Endodermal cell (in vitro differentiated cells): ENCODE measurements at regions not wholly inside any gene's neighbourhood (a gene's known extent, or its start where the extent isn't known, plus 50 kb on each side); places are given as distances from the start of the nearest gene placed in this dataset.
"Not testable (repeated sequence)": the region's sequence is repeated elsewhere in the genome, so short reads cannot be mapped to it uniquely, and the experiment has no call there.

ENCODE experiments used
- DNase-seq: peaks from one replicate; pipeline ENCODE4 v3.0.0-alpha.2; 2017
- H3K27ac ChIP-seq: 2 replicates; pipeline ENCODE4 v1.5.1; 2013; ENCODE audit warnings: mild to moderate bottlenecking, low read depth, low read length, moderate library complexity
- H3K27me3 ChIP-seq: 2 replicates; pipeline ENCODE4 v1.6.1; 2013; ENCODE audit warnings: mild to moderate bottlenecking, low read length, moderate library complexity; ENCODE audit not compliant: insufficient read depth, control insufficient read depth, poor library complexity, severe bottlenecking
- H3K36me3 ChIP-seq: 2 replicates; pipeline ENCODE4 v1.7.0; 2013; ENCODE audit warnings: mild to moderate bottlenecking, low read length, moderate library complexity; ENCODE audit not compliant: control insufficient read depth, insufficient read depth
- H3K4me1 ChIP-seq: one replicate; pipeline ENCODE4 v1.7.0; 2013; ENCODE audit warnings: low read length; ENCODE audit not compliant: control insufficient read depth, insufficient read depth
- H3K4me3 ChIP-seq: 2 replicates; pipeline ENCODE4 v1.5.1; 2013; ENCODE audit warnings: mild to moderate bottlenecking, low read length, moderate library complexity
- H3K9ac ChIP-seq: 2 replicates; pipeline ENCODE4 v1.6.1; 2013; ENCODE audit warnings: mild to moderate bottlenecking, low read length, moderate library complexity; ENCODE audit not compliant: poor library complexity, severe bottlenecking; ENCODE audit errors: extremely low read depth
- H3K9me3 ChIP-seq: 2 replicates; pipeline ENCODE4 v1.6.1; 2013; ENCODE audit warnings: mild to moderate bottlenecking, low read length, moderate library complexity; ENCODE audit not compliant: control insufficient read depth
- H3K27ac Mint-ChIP-seq: 2 replicates; pipeline ENCODE4 v1.8.0; 2020; ENCODE audit warnings: mixed read lengths
- H3K27me3 Mint-ChIP-seq: 2 replicates; pipeline ENCODE4 v1.8.0; 2021; ENCODE audit warnings: mild to moderate bottlenecking, mixed read lengths; ENCODE audit not compliant: insufficient read depth
- H3K36me3 Mint-ChIP-seq: 2 replicates; pipeline ENCODE4 v1.8.0; 2020; ENCODE audit warnings: low read depth, mixed read lengths
- H3K4me1 Mint-ChIP-seq: 2 replicates; pipeline ENCODE4 v1.8.0; 2020; ENCODE audit warnings: mixed read lengths
- H3K4me3 Mint-ChIP-seq: 2 replicates; pipeline ENCODE4 v1.8.0; 2020; ENCODE audit warnings: mild to moderate bottlenecking, moderate library complexity, mixed read lengths
- H3K9me3 Mint-ChIP-seq: 2 replicates; pipeline ENCODE4 v1.8.0; 2020; ENCODE audit warnings: mild to moderate bottlenecking, mixed read lengths
- WGBS, 2 experiments: methylation state at CpG; one replicate each; pipeline versions ENCODE4 v1.1.5 to v1.1.7; 2013; ENCODE audit warnings: missing lambda C conversion rate in 2 of 2, mixed read lengths in 1 of 2; ENCODE audit not compliant: insufficient coverage in 1 of 2, insufficient read length in 1 of 2; 5-methylcytosine and 5-hydroxymethylcytosine counted together
- TF ChIP-seq, protein P1 (sequence below): fragments of 200-600 bp; sonication (generic); conservative IDR thresholded peaks from 2 replicates; pipeline ENCODE4 v1.5.0; 2021; ENCODE audit warnings: antibody characterized with exemption, mild to moderate bottlenecking

DNA sequence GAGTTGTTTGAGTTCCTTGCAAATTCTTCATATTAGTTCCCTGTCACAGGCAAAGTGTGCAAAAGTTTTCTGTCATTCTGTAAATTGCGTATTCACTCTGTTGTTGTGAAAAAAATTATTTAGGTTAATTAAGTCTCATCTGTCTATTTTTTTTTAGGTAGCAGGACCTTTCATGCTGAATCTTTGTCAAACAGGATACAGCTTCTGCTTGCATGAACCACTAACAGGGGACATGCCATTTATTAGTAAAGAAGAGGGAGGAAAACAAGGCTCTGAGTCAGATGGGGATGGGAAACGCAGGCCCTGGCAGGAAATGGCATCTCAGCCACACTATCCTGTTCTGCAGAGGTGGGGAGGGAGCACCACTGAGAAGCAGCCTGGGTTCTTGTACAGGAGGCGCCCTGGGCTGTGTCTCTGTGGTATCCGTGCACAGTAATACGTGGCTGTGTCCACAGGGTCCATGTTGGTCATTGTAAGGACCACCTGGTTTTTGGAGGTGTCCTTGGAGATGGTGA is 1243.8 kb downstream of the TMEM121 start:
- not testable (repeated sequence) for H3K9ac ChIP-seq, H3K36me3 ChIP-seq, H3K27ac Mint-ChIP-seq, H3K4me3 Mint-ChIP-seq, H3K36me3 Mint-ChIP-seq, H3K4me3 ChIP-seq, H3K27me3 ChIP-seq, H3K4me1 ChIP-seq, H3K27me3 Mint-ChIP-seq, DNase-seq, H3K27ac ChIP-seq, H3K4me1 Mint-ChIP-seq
- peaks cover 68% of the 10 kb centered on the region for H3K9me3 Mint-ChIP-seq
- 75% methylated on average over 1 of the region's 5 CpGs; no CpG with 5 or more reads in 1 of the 2 experiments for WGBS, 2 experiments
- peaks cover 19% of the 10 kb centered on the region for H3K9me3 ChIP-seq

DNA sequence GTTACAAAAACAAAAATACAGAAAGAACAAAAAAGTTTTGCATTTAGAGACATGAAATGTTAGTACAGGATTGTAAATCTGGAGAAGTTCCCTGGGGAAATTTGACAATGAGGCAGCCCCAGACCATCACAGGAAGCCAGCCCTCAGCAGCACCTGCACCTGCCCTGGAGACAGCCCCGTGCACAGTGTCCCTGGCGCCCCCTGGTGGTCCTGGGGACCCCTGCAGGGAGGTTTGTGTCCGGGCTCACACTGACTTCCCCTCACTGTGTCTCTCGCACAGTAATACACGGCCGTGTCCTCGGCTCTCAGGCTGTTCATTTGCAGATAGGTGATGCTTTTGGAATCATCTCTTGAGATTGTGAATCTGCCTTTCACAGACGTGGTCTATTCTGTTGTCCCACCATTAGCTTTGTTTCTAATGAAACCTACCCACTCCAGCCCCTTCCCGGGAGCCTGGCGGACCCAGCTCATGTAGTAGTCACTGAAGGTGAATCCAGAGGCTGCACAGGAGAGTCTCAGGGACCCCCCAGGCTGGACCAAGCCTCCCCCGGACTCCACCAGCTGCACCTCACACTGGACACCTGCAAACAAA is 1248.6 kb downstream of the TMEM121 start:
- H3K4me3 Mint-ChIP-seq, H3K36me3 ChIP-seq, DNase-seq, H3K27me3 Mint-ChIP-seq, H3K36me3 Mint-ChIP-seq, H3K4me1 Mint-ChIP-seq, H3K4me3 ChIP-seq, H3K27ac ChIP-seq, H3K27me3 ChIP-seq, H3K27ac Mint-ChIP-seq, H3K9ac ChIP-seq, H3K4me1 ChIP-seq: not testable (repeated sequence)
- H3K9me3 ChIP-seq: peaks cover 48% of the 10 kb centered on the region
- WGBS, 2 experiments: 52% methylated on average over 11 of the region's 11 CpGs; no CpG with 5 or more reads in 1 of the 2 experiments
- peaks cover 78% of the 10 kb centered on the region for H3K9me3 Mint-ChIP-seq

DNA sequence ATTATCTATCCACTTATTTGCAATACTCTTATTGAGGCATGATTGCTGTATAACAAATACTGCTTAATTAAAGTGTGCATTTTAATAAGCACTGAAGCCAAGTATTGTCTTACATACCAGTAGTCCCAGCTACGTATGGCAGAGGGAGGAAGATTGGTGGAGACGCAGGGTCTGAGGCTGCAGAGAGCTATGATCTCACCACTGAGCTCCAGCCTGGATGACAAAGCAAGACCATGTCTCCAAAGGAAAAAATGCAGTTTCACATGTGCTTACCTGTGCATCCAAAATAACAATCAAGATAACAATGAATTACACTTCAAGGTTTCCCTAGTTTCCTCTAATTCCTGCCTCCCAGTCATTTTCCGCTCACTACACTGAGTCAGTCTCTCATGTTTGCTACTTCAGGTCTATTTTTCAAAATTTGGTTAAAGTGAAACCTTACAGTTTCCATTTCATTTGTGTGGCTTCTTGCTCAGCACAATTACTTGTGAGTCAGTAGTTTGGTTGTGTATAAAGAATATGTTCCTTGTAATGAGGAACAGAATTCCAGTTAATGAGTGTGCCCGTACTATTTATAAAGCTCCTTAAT is 1250.1 kb downstream of the TMEM121 start:
- DNase-seq: no peak
- Histone ChIP-seq H3K36me3 (no peaks in the 10 kb centered on the region), H3K27me3 (no peaks in the 10 kb centered on the region), H3K9ac (no peak overlapping the region), H3K9me3 (peaks cover 60% of the 10 kb centered on the region), H3K27ac (no peak overlapping the region), H3K4me3 (no peak overlapping the region), H3K4me1 (no peaks in the 10 kb centered on the region)
- TF ChIP-seq, protein P1, sequence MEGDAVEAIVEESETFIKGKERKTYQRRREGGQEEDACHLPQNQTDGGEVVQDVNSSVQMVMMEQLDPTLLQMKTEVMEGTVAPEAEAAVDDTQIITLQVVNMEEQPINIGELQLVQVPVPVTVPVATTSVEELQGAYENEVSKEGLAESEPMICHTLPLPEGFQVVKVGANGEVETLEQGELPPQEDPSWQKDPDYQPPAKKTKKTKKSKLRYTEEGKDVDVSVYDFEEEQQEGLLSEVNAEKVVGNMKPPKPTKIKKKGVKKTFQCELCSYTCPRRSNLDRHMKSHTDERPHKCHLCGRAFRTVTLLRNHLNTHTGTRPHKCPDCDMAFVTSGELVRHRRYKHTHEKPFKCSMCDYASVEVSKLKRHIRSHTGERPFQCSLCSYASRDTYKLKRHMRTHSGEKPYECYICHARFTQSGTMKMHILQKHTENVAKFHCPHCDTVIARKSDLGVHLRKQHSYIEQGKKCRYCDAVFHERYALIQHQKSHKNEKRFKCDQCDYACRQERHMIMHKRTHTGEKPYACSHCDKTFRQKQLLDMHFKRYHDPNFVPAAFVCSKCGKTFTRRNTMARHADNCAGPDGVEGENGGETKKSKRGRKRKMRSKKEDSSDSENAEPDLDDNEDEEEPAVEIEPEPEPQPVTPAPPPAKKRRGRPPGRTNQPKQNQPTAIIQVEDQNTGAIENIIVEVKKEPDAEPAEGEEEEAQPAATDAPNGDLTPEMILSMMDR: no peak
- WGBS, 2 experiments: 20 to 45% methylated on average over 2 to 4 of the region's 4 CpGs
- Mint-ChIP-seq H3K36me3 (peaks cover 4% of the 10 kb centered on the region), H3K27ac (no peak overlapping the region), H3K4me1 (no peaks in the 10 kb centered on the region), H3K4me3 (no peak overlapping the region), H3K9me3 (peaks cover 85% of the 10 kb centered on the region), H3K27me3 (no peaks in the 10 kb centered on the region)

DNA sequence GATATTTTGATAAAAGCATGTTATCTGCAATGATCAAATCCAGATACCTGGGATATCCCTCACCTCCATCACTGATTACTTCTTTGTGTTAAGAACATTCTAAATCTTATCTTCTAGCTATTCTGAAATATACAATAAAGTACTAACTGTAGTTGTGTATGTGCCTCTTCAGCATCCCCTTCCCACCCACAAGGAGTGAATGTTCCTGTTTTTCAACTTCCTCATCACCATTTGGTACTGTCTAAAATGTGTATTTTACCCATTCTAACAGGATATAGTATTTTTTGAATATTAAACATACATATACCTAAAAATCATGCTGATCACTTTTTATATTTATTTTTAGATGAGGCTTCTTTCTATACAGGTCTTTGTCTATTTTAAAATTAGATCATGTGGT is 1252.6 kb downstream of the TMEM121 start:
- H3K9me3 ChIP-seq: peaks cover 74% of the 10 kb centered on the region
- Mint-ChIP-seq H3K4me1 (no peaks in the 10 kb centered on the region), H3K27me3 (no peaks in the 10 kb centered on the region), H3K4me3 (no peak overlapping the region), H3K36me3 (peaks cover 6% of the 10 kb centered on the region), H3K9me3 (peaks cover 91% of the 10 kb centered on the region), H3K27ac (no peak overlapping the region)
- DNase-seq: no peak
- no peaks in the 10 kb centered on the region for H3K4me1 ChIP-seq
- H3K9ac ChIP-seq: no peak overlapping the region
- H3K4me3 ChIP-seq: no peak overlapping the region
- TF ChIP-seq, protein P1: no peak
- no peaks in the 10 kb centered on the region for H3K27me3 ChIP-seq
- H3K27ac ChIP-seq: no peak overlapping the region
- no peaks in the 10 kb centered on the region for H3K36me3 ChIP-seq
